Astrocyte (in vitro differentiated cells and primary cell): ENCODE measurements at regions not wholly inside any gene's neighbourhood (a gene's known extent, or its start where the extent isn't known, plus 50 kb on each side); places are given as distances from the start of the nearest gene placed in this dataset.
"Not testable (repeated sequence)": the region's sequence is repeated elsewhere in the genome, so short reads cannot be mapped to it uniquely, and the experiment has no call there.

Experiments
- DNase-seq: peaks from one replicate; pipeline ENCODE4 v3.0.0-alpha.2; 2010; ENCODE audit warnings: low read depth
- FAIRE-seq: peaks from 2 replicates; lab custom pipeline; 2011; peaks lifted over from hg19 to GRCh38; lab: Jason Lieb, UNC
- H2AFZ ChIP-seq: 2 replicates; pipeline ENCODE4 v1.6.0; 2012; ENCODE audit warnings: low read depth, low read length, inconsistent platforms
- H3K27ac ChIP-seq: 2 replicates; pipeline ENCODE4 v1.5.1; 2011; ENCODE audit warnings: low read depth, low read length, inconsistent platforms
- H3K27me3 ChIP-seq: 2 replicates; pipeline ENCODE4 v1.6.0; 2011; ENCODE audit warnings: low read length, inconsistent platforms; ENCODE audit not compliant: insufficient read depth
- H3K36me3 ChIP-seq: 2 replicates; pipeline ENCODE4 v1.5.1; 2011; ENCODE audit warnings: low read length, inconsistent platforms; ENCODE audit not compliant: insufficient read depth
- H3K4me1 ChIP-seq: 2 replicates; pipeline ENCODE4 v1.5.1; 2011; ENCODE audit warnings: low read length, inconsistent platforms; ENCODE audit not compliant: insufficient read depth
- H3K4me2 ChIP-seq: 2 replicates; pipeline ENCODE4 v1.6.0; 2012; ENCODE audit warnings: low read length, inconsistent platforms
- H3K4me3 ChIP-seq: 2 replicates; pipeline ENCODE4 v1.5.1; 2011; ENCODE audit warnings: low read depth, mild to moderate bottlenecking, low read length, inconsistent platforms; ENCODE audit not compliant: insufficient read depth
- H3K79me2 ChIP-seq: 2 replicates; pipeline ENCODE4 v1.6.0; 2012; ENCODE audit warnings: mild to moderate bottlenecking, low read length, inconsistent platforms; ENCODE audit not compliant: insufficient read depth
- H3K9ac ChIP-seq: 2 replicates; pipeline ENCODE4 v1.6.0; 2012; ENCODE audit warnings: mild to moderate bottlenecking, low read length, inconsistent platforms
- H3K9me3 ChIP-seq: 2 replicates; pipeline ENCODE4 v1.5.1; 2012; ENCODE audit warnings: low read depth, mild to moderate bottlenecking, low read length, inconsistent platforms; ENCODE audit not compliant: insufficient read depth
- H4K20me1 ChIP-seq: 2 replicates; pipeline ENCODE4 v1.6.0; 2012; ENCODE audit warnings: low read length, inconsistent platforms; ENCODE audit not compliant: insufficient read depth
- H3K27ac Mint-ChIP-seq: one replicate; pipeline ENCODE4 v1.8.0; 2021; ENCODE audit warnings: mild to moderate bottlenecking, mixed read lengths; ENCODE audit not compliant: unreplicated experiment
- H3K27me3 Mint-ChIP-seq: one replicate; pipeline ENCODE4 v1.8.0; 2021; ENCODE audit warnings: low read depth, mixed read lengths; ENCODE audit not compliant: unreplicated experiment
- H3K36me3 Mint-ChIP-seq: one replicate; pipeline ENCODE4 v1.8.0; 2021; ENCODE audit warnings: low read depth, mixed read lengths; ENCODE audit not compliant: unreplicated experiment
- H3K4me1 Mint-ChIP-seq: one replicate; pipeline ENCODE4 v1.8.0; 2021; ENCODE audit warnings: low read depth, mixed read lengths; ENCODE audit not compliant: unreplicated experiment
- H3K4me3 Mint-ChIP-seq: one replicate; pipeline ENCODE4 v1.8.0; 2021; ENCODE audit warnings: mild to moderate bottlenecking, moderate library complexity, mixed read lengths; ENCODE audit not compliant: unreplicated experiment
- H3K9me3 Mint-ChIP-seq: one replicate; pipeline ENCODE4 v1.8.0; 2021; ENCODE audit warnings: mild to moderate bottlenecking, mixed read lengths; ENCODE audit not compliant: unreplicated experiment
- EZH2 ChIP-seq: IDR thresholded peaks from 2 replicates; pipeline ENCODE4 v1.6.1; 2012; ENCODE audit warnings: mild to moderate bottlenecking, low read length, inconsistent platforms; ENCODE audit not compliant: insufficient read depth
- TF ChIP-seq, protein P1 (sequence below): IDR thresholded peaks from 2 replicates; pipeline ENCODE4 v1.5.1; 2011; ENCODE audit warnings: low read depth, mild to moderate bottlenecking, inconsistent platforms, low read length, moderate library complexity; ENCODE audit not compliant: insufficient read depth

DNA sequence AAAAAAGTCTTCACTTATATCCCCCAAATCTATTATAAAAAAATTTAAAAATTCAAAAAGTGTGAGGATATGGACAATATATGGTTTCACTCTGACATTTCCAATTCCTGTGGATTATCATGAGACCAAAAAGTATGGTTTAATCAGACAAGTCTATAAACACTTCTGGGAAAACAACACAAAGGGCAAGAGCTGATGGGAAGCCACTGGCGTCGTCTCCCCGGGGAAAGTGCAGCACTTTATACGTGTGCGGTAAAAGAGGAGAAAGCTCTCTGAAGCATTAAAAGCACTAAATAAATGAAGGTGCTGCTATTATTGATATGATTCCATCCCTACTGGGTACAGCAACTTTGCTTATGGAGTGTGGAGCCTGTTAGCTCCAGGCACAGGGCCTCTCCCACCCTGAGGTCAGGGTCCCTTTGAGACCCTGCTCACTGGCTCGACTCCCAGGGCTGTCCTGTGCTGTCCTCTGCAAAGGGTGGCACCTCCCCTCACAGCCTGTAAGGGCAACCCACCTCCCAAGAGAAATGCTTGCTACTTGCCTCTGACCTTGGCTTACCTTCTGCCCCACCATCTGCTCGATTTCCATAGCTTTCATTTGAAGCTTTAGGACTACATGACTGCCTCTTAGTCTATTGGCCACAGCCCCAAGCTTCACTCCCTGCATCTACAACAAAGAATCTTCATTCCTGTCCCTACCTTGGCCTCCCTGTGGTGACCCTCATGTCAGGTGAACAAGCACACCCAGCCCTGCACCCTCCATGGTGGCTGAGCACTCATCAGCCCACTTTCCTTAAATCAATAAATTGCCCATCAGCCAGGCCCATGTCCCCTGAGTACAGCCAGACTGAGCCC lies 248.6 kb downstream of the HNRNPD start:
- no peaks in the 10 kb centered on the region for H3K27me3 ChIP-seq
- FAIRE-seq (no peak), DNase-seq (no peak)
- peaks cover 3% of the 10 kb centered on the region for H3K9me3 Mint-ChIP-seq
- no peak overlapping the region for H3K27ac Mint-ChIP-seq
- no peaks in the 10 kb centered on the region for H3K36me3 ChIP-seq
- no peaks in the 10 kb centered on the region for H3K36me3 Mint-ChIP-seq
- no peak overlapping the region for H3K4me3 ChIP-seq
- no peak overlapping the region for H3K27ac ChIP-seq
- no peaks in the 10 kb centered on the region for H3K9me3 ChIP-seq
- TF ChIP-seq EZH2: no peak
- H4K20me1 ChIP-seq: no peaks in the 10 kb centered on the region
- H3K4me1 ChIP-seq: no peaks in the 10 kb centered on the region
- no peak overlapping the region for H2AFZ ChIP-seq
- no peak overlapping the region for H3K4me2 ChIP-seq
- no peaks in the 10 kb centered on the region for H3K79me2 ChIP-seq
- peaks cover 35% of the 10 kb centered on the region for H3K27me3 Mint-ChIP-seq
- H3K4me1 Mint-ChIP-seq: no peaks in the 10 kb centered on the region
- no peak overlapping the region for H3K9ac ChIP-seq
- no peak overlapping the region for H3K4me3 Mint-ChIP-seq

DNA sequence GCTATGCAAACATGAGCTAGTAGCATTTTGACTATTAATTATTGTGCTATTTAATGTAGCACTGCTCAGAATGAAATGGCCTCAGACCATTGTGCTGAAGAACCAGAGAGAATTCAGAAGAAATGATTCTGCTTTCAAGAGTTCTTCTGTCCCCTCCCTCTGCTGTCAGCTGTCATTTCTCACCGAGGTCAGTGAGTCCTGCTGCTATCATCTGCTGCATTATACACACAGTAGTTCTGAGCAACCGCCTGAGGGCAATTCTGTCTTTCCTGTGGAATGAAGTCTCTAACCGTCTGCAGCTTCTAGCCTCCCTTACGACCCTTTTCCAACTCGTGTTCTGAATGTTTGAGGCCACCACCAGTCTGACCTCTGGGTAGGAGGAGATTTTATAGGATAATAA lies 249.4 kb downstream of the HNRNPD start:
- H3K27me3 ChIP-seq: no peaks in the 10 kb centered on the region
- Mint-ChIP-seq H3K4me3 (no peak overlapping the region), H3K4me1 (no peaks in the 10 kb centered on the region), H3K27ac (no peak overlapping the region), H3K27me3 (peaks cover 35% of the 10 kb centered on the region), H3K9me3 (peaks cover 3% of the 10 kb centered on the region), H3K36me3 (no peaks in the 10 kb centered on the region)
- no peaks in the 10 kb centered on the region for H3K9me3 ChIP-seq
- FAIRE-seq: no peak
- no peak for TF ChIP-seq EZH2
- TF ChIP-seq, protein P1, sequence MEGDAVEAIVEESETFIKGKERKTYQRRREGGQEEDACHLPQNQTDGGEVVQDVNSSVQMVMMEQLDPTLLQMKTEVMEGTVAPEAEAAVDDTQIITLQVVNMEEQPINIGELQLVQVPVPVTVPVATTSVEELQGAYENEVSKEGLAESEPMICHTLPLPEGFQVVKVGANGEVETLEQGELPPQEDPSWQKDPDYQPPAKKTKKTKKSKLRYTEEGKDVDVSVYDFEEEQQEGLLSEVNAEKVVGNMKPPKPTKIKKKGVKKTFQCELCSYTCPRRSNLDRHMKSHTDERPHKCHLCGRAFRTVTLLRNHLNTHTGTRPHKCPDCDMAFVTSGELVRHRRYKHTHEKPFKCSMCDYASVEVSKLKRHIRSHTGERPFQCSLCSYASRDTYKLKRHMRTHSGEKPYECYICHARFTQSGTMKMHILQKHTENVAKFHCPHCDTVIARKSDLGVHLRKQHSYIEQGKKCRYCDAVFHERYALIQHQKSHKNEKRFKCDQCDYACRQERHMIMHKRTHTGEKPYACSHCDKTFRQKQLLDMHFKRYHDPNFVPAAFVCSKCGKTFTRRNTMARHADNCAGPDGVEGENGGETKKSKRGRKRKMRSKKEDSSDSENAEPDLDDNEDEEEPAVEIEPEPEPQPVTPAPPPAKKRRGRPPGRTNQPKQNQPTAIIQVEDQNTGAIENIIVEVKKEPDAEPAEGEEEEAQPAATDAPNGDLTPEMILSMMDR: no peak
- no peaks in the 10 kb centered on the region for H3K36me3 ChIP-seq
- H3K79me2 ChIP-seq: no peaks in the 10 kb centered on the region
- no peak overlapping the region for H3K4me3 ChIP-seq
- no peak overlapping the region for H3K27ac ChIP-seq
- H3K4me2 ChIP-seq: no peak overlapping the region
- no peaks in the 10 kb centered on the region for H4K20me1 ChIP-seq
- H3K9ac ChIP-seq: no peak overlapping the region
- no peak for DNase-seq
- H2AFZ ChIP-seq: no peak overlapping the region
- H3K4me1 ChIP-seq: no peaks in the 10 kb centered on the region

DNA sequence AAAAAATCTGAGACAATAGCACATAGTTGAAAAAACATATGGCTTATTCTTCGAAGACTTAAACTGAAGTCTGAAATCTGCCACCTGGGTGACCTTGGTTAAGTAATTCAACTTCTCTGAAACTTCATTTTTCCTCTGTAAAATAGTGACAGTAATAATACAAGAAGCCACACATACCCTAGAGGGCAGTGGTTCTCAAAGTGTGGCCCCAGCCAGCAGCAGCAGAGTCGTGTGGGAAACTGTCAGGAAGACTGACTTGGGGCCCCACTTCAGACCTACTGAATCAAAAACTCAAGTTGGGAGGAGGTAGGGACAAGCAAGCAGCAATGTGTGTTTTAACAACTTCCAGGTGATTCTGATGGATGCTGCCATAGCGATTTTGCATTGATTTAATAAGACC lies 249.9 kb downstream of the HNRNPD start:
- no peak overlapping the region for H3K9ac ChIP-seq
- no peaks in the 10 kb centered on the region for H3K4me1 ChIP-seq
- no peaks in the 10 kb centered on the region for H3K9me3 ChIP-seq
- FAIRE-seq: no peak
- Mint-ChIP-seq H3K27me3 (peaks cover 36% of the 10 kb centered on the region), H3K36me3 (no peaks in the 10 kb centered on the region), H3K9me3 (no peaks in the 10 kb centered on the region), H3K4me3 (no peak overlapping the region), H3K27ac (no peak overlapping the region), H3K4me1 (no peaks in the 10 kb centered on the region)
- no peak overlapping the region for H3K27ac ChIP-seq
- no peak overlapping the region for H2AFZ ChIP-seq
- H4K20me1 ChIP-seq: no peaks in the 10 kb centered on the region
- H3K36me3 ChIP-seq: no peaks in the 10 kb centered on the region
- H3K4me2 ChIP-seq: no peak overlapping the region
- no peak overlapping the region for H3K4me3 ChIP-seq
- H3K79me2 ChIP-seq: no peaks in the 10 kb centered on the region
- TF ChIP-seq, protein P1: no peak
- no peak for TF ChIP-seq EZH2
- H3K27me3 ChIP-seq: no peaks in the 10 kb centered on the region
- DNase-seq: no peak

DNA sequence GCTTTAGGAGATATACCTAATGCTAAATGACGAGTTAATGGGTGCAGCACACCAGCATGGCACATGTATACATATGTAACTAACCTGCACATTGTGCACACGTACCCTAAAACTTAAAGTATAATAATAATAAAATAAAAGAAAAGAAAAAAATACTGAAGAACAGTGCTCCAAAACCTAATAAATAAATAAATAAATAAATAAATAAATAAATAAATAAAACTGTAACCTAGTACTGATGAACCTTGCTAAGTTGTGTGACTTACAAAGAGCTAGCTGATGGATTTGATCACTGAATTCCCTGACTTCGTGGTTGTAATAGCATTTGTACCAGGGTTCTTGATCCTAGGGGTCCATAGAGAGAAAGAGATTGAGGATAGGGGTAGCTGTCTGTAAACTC lies 258.6 kb downstream of the HNRNPD start:
- not testable (repeated sequence) for DNase-seq, H3K27me3 ChIP-seq, H2AFZ ChIP-seq, H3K27ac Mint-ChIP-seq, H3K9ac ChIP-seq, H3K4me1 ChIP-seq, H3K36me3 Mint-ChIP-seq, H3K27ac ChIP-seq, H3K36me3 ChIP-seq, FAIRE-seq, H3K79me2 ChIP-seq, H4K20me1 ChIP-seq, H3K9me3 ChIP-seq, H3K4me1 Mint-ChIP-seq, H3K4me3 ChIP-seq, H3K4me3 Mint-ChIP-seq, H3K4me2 ChIP-seq
- Mint-ChIP-seq H3K27me3 (peaks cover 31% of the 10 kb centered on the region), H3K9me3 (peaks cover 11% of the 10 kb centered on the region)
